ENCODE measurements at regions not wholly inside any gene's neighbourhood (a gene's known extent, or its start where the extent isn't known, plus 50 kb on each side); places are given as distances from the start of the nearest gene placed in this dataset.

DNA sequence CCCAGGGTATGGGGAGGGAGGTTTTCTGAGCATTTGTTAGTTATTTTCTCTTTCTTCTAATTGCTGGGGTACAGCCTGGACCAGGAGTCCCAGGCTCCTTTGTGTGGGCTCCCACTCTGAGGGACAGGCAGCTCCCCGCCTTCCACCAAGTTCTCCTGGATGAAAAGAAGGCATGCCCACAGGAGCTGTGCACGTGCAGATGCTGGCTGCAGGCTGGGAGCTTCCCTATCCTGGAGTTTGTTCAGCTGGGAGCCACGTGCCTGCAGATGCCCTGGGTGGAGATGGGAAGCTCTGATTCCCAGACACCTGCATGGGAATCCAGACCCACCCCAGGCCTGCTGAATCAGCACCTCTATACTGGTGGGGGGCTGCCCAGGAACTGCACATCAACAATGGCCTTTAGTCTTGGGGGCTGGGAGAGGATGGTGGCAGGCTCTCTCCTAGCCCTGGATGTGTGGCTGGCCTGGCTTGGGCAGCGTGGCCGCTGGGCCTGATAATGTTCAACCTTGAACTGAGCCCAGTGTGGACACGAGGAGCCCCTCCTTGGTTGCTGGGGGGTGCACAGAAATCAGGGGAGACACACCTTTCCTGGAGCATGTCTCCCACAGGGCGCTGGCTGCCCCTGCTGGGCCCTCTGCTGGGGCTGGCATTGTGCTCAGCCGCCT lies 233.6 kb upstream of the HS6ST1 start:
- no peak for DNase-seq

- no peak for DNase-seq
Observed at GRCh38 chr2:128552806-128553551, 234.3 kb upstream of the HS6ST1 start.

DNA sequence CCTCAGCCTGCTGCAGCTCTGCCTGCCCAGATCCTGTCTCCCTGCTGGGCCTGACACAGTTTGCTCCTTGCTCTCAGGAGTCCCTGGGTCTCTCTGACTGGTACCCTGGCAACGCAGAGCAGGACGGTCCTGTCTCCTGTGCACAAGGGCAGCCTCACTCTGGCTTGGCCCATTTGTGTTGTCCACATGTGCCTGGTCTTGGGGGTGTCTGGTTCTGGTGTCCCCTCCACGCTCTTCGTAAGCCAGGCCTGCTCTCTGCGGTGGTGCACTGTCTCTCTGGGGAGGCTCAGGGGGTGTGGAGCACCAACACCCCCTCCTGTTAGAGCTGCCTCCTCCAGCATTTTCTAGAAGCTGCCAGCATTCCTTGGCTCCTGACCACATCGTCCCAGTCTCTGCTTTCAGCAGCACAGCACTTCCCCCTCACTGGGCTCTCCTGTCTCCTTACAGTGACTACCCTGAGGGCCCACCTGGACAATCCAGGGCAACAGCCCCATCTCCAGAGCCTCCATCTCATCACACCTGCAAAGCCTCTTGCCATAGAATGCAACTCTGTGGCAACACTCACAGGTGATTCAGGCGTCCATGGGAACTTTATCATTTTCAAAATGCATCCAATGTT lies 235.6 kb upstream of the HS6ST1 start:
- no peak for DNase-seq

- DNase-seq, result no peak
Observed at GRCh38 chr2:128555433-128555832, 236.8 kb upstream of the HS6ST1 start.

GRCh38 chr2:128556089-128556488 lies 237.4 kb upstream of the HS6ST1 start:
- DNase-seq, result no peak

DNA sequence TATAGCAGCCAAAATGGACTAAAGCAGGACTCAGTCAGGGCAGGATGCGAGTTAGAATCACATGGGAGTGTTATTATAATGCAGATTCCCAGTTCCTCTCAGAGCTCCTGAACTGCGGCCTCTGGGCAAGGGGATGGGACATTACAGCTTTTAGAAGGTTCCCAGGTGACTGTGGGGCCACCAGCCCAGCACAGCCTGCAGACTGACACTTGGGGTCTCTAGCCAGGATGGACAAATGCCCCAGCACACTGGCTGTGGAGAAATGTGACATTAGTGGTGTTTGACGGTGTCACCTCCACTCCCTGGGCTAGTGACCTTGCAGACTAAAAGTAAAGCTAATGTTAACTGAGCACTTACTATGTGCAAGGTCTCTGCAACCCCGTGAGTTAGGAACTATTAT lies 238.0 kb upstream of the HS6ST1 start:
- no peak for DNase-seq

GRCh38 chr2:128557069-128557468 lies 238.4 kb upstream of the HS6ST1 start:
- no peak for DNase-seq

DNA sequence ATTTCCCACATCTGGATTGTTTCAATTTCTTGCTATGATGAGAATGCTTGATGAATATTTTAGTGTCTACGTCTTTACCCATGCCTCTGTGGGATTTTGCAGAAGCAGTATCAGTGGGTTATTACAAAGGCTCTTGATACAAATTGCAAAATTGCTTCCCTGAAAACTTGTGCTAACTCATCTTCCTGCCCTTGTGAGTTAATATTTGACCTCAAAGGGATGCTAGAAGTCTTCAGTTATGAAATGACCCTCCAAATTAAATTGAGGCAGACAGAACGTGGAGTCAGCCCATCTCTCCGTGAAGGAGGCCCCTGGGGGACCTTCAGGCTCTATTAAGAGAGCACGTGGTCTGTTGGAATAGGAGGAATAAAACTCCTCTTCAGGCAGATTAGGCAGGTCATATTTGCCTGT lies 239.2 kb upstream of the HS6ST1 start:
- no peak for DNase-seq

DNA sequence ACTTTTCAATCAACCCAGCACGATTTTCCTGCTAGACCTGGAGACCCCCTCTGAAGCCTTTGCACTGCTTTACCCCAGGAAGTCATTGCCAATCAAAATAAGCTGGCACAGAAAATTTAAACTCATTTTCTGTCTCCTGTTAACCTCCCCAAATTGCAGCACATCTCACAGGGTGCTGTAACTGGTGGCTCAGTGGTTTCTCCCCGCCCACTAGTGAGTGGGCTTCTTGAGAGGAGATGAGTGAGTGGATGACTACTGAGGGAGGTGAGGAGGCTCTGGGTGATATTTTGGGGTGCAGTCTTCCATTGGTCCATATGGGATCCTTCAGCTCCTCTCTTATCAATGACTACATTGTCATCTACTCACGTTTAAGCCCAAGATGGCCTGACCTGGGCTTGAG lies 239.8 kb upstream of the HS6ST1 start:
- no peak for DNase-seq

DNA sequence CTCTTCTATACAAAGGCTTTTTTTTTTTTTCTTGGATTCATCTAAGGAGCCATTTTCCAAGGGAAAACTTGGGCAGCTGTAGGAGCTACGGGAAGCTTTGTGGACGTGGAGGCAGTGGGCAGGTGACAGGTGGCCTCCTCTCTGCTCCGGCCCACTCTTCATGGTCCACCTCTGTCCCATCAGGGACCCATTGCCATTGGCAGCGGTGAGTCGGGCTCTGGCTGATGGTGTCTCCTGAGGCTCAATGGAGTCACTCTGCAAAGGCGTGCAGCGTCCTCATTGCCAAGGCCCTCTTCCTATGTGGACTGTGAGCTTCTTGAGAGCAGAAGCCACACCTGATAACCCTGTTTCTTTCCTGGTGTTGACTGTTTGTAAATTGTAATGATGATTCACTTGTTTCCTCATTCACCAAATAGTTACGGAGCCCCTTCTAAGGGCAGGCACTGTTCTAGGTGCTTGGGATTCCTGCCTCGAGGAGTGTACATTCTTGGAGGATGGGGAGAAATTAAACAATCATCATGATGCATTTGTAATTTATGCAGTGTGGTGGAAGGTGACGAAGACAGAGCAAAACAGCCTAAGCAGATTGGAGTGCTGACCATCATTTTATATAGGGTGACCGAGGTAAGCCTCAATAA lies 240.3 kb upstream of the HS6ST1 start:
- DNase-seq, result no peak

DNA sequence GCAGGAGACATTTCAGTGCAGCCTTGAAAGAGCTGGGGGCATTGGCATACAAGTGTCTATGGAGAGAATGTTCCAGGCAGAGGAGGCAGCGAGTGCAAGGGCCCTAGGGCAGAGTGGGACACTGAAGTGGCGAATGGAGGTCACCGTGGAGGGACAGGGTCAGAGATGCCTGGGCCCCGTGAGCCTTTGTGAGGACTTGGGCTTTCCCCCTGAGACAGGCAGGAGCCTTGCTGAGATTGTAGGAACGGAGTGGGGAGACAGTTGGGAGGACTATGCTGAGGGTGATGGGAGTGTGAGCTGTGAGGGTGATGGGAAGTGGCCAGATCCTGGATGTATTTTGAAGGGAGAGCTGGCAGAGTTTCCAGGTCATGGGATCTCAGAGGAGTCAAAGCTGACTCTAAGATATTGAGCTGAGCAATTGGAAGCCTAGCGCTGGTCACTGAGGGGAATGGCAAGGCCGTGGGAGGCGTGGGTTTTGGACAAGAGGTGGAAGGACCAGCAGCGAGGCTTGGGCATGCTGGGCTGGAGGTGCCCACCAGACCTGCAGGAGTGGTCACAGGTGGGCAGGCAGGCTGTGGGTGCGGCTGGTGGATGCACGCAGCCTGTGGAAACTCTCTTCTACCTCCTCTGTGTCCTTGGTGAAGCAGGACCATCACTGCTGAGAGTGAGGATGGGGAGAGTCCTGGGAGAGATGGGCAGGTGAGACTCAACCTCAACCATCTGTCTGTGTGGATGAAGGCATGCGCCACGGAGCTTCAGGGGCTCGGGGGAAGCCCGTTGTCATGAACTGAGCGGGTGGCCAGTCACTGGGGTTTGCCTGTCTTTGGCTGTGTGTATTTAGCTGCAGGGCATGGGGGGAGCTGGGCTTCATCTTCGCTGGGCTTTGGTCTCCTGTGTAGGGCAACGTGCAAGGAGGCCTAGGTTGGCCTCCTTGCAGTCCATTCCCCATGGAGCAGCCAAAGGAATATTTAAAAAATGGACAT lies 241.2 kb upstream of the HS6ST1 start:
- no peak for DNase-seq

DNA sequence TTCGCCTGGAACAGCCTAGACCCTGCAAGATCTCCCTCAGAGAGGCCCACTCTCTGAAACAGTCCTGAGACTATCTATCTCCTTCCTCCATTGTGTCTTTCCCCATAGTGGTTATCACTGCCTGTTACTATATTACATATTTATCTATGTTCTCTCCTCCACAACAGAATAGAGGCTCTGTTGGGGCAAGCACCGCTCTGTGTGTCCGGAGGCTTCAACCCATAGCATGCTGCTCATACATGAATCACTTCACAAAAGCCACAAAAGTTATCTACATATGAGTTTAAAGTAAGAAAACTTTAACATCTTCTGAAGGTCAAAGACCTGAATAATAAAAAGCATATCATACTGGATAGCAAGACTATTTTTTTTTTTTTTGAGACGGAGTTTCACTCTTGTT lies 242.1 kb upstream of the HS6ST1 start:
- no peak for DNase-seq

- DNase-seq, result no peak
Observed at GRCh38 chr2:128562471-128563347, 244.0 kb upstream of the HS6ST1 start.

DNA sequence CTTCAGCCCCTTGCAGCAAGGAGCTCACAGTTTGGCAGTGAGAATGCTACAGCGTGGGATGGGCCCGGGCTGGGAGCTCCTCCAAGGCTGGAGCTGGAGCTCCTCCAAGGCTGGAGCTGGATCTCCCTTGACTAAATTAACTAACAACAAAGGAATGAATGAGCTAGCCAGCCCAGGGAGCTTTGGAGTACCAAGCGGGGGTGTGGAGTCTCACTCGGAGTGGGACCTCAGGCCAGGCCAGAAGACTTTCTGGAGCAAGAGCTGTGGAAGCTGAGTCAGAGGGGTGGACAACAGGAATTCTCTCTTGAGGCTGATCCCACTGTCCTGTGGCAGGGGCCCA lies 244.7 kb upstream of the HS6ST1 start:
- no peak for DNase-seq

- DNase-seq, result no peak
Observed at GRCh38 chr2:128564131-128564530, 245.5 kb upstream of the HS6ST1 start.

DNA sequence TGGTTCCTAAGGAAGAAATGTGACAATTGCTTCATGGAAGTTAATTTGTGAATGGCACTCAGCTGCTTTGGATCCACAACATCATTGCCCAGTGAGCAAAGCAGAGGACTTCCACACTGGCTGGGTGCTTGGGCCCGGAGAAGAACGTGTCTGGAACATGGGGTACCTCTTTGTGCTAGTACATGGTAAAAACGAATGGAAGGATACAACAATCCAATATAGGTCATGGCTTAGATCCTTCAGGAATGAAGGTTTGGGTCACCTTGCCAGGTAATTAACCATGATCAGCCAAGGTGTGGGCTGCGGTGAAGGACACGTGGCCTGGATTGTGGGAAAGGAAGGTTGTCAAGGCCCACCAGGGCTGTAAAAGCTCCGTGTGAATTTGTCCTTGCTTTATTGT lies 245.9 kb upstream of the HS6ST1 start:
- no peak for DNase-seq

DNA sequence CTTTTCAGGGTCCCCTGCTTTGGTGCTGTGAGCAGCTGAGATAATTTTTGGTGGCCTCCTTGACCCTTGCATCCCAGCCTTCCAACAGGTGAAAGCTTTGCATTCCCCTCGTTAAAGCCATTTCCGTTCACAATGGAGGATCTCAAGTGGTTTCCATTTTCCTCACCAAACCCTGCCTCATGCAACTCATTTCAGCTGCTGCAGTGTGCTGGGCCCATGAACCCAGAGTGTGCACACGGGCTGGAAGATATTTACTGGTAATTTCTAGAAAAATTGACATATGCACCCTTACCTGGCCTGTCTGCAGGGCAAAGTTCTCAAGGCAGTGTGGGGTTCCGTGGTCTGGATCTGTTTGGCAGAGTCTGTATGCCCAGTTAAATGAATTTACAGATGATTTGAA lies 246.8 kb upstream of the HS6ST1 start:
- DNase-seq, result no peak

DNA sequence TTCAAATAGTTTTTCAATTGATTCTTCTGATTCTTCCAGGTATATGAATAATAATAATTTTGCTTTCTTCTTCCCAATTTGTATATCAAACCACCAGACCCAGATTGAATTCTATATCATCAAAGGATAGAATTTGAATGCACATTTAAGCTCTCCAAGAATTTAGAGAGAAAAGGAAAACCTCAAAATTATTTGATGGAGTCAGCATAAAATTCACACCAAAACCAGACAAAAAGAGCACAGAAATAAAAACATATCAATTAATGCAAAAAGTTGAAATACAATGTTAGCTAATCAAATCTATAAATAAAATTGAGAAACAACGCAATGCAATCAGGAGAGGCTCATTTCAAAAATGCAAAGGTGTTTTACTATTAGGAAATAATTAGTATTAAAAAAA lies 248.0 kb upstream of the HS6ST1 start:
- no peak for DNase-seq

DNA sequence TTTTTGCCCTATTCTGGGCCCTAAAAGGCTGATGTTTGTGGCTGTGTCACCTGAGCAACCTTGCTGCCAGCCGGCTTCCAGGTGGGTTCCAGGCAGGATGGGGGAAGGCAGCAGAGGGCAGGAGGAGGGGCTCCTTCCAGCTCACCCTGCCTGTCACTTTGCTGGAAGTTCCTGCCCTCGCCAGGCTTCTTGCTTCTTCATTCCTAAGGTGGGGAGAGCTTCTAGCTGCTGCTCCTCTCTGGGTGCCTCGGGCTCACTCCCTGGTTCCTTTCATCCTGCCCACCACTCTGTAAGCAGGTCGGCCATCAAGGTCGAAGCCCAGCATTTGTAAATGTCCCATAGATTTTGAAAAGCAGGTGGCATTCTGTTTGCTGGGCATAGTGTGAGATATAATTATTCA lies 249.4 kb upstream of the HS6ST1 start:
- DNase-seq, result no peak

DNA sequence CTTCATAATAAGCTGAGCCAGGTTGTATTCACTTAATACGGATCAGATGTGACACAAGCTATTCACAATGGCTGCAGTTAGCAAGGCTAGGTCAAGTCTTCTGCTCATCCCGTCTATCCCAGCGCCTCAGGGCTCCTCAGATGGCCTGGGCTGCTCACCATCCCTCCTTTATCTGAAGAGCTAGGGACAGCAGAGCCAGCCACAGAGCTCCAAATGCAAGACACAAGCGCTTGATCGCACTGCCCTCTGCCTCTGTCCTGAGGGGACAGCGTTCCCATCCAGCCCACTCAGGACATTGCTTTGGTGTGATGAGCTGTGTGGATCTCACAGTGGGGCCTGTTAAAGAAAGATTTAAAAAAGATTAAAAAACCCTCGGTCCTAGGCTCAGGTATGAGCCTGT lies 254.4 kb upstream of the HS6ST1 start:
- no peak for DNase-seq

- DNase-seq, result no peak
Observed at GRCh38 chr2:128573531-128573930, 254.9 kb upstream of the HS6ST1 start.
